GM18526 (cell line): ENCODE measurements at regions not wholly inside any gene's neighbourhood (a gene's known extent, or its start where the extent isn't known, plus 50 kb on each side); places are given as distances from the start of the nearest gene placed in this dataset.

Source experiments
- POLR2A ChIP-seq: IDR thresholded peaks from 3 replicates; pipeline ENCODE4 v1.6.1; 2011; ENCODE audit not compliant: insufficient read length; ENCODE audit errors: extremely low read depth

DNA sequence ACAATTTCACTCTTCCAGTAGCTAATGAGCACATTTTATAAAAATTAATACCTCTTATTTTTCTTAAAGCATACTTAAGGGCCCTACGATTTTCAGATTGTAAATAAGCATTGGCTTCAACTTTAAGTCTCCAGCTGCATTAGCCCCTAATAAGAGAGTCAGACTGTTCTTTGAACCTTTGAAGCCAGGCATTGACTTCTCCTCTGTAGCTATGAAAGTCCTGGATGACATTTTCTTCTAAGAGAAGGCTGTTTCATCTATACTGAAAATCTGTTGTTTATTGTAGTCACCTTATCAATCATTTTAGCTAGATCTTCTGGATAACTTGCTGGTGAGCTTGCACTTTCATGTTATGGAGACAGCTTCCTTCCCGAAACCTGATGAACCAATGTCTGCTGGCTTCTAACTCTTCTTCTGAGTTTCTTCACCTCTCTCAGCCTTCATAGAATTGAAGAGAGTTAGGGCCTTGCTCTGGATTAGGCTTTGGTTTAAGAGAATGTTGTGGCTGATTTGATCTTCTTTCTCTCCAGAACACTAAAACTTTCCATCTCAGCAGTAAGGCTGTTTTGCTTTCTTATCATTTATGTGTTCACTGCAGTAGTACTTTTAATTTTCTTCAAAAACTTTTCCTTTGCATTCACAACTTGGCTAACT lies 377.1 kb upstream of the RGS6 start:
- TF ChIP-seq POLR2A, result no peak

DNA sequence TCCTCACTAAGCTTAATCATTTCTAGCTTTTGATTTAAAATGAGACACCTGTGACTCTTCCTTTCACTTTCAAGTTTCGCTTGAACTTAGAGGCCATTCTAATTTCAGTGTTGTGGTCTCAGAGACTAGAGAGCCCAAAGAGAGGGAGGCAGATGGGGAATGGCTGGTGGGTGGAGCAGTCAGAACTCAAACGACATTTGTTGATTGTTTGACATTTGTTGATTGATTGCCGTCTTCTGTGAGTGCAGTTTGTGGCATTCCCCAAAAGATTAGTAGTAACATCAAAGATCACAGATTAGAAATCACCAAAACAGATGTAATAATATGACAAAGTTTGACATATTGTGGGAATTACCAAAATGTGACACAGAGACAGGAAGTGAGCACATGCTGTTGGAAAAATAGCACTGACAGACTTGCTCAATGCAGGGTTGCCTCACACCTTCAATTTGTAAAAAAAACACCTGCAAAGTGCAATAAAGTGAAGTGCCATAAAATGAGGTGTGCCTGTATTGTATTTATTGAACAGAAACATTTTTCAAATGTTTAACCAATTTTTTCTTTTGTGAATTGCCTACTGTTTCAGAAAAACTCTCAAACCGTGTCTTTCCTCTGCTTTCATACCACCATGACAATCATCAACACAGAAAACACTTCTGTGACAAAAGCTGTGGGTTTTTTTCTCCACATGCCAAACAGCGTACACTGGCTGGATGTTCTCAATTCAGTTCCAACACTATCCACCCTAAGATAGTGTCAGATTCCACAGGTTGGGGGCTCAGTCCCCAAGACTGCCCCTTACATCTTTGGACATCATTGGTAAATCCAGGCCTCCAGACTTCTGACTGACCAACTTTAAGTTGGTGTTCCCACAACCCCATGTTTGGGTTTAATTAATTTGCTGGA lies 376.3 kb upstream of the RGS6 start:
- TF ChIP-seq POLR2A, result no peak

DNA sequence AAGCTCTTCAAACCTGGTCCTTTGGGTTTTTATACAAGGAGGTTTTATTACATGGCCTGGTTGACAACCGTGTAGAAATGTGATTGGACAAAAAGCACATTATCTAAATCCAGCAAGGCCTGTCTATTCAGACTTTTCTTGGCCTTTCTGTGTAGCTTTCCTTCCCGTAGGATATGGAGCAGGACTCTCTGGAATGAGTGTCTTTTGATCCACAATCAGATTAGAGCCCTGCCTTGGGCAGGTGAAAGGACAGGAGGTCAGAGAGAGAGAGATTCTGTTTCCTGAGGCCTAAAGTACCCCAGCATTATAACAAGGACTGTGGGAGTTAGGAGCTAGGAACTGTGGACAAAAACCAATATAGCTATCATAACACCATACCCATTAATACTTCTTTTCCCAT lies 375.5 kb upstream of the RGS6 start:
- TF ChIP-seq POLR2A, result no peak

DNA sequence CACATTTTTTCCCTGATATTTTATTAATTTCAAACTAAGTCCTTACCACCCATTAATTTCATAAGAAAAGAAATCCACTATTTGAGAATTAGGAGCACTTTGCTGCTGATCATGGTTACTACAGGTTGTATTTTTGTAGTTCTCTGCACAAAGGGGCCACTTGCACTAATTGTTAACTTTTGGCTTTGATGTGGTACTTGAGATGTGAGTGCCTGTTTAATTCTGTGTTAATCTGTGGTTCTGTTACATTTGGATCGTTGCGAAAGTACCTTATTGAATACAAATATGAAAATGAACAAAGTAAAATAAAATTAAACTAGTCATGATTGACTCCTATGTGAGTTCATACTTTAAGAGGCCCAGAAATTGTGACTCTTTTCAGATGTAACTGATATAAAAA lies 374.9 kb upstream of the RGS6 start:
- TF ChIP-seq POLR2A, result no peak

DNA sequence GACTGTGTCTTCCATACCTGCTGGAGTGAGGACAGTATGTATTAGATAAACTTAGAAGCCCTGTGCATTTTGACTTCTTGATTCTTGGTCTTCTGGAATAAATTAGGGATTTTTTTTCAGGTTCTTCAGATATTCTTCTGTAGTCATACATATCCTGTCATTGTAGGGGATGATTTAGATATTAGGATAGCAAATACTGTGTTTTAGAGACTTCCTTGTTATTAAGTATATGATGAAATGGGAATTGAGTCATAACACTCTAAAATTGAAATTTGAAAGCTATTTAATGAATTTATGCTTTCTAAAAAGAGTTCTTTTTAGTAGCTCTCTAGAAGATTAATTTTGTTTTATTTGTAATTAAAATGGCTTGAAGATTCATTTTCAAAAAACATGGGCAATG lies 371.5 kb upstream of the RGS6 start:
- no peak for TF ChIP-seq POLR2A

DNA sequence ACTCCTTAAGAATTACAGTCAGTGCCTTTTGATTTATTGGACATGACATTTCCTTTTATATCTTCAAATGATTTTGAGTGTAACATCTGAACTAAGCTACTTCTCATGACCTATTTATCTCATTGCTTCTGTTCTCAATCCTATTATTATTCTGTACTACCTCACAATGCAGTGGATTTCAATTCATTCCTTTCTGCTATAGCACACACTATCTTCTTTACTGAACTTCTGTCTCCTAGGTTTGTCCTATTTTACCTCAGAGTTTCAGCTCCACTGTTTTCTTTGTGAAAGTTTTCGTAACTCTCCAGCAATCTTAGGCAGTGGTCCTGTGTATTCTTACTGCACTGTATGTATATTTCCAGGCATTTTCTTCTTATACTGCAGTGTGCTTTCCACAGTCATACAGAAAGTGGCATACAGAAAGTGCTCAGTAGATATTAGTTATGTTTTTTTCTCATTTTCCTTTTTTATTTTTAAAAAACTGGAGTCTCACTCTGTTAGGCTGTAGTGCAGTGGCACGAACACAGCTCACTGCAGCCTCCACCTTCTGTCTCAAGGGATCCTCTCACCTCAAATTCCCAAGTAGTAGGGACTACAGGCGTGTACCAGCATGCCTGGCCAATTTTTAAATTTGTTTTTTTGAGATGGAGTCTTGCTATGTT lies 368.6 kb upstream of the RGS6 start:
- TF ChIP-seq POLR2A, result no peak

- no peak for TF ChIP-seq POLR2A
Observed at GRCh38 chr14:71566276-71566675, 366.0 kb upstream of the RGS6 start.

GRCh38 chr14:71574976-71575375 lies 357.3 kb upstream of the RGS6 start:
- no peak for TF ChIP-seq POLR2A

DNA sequence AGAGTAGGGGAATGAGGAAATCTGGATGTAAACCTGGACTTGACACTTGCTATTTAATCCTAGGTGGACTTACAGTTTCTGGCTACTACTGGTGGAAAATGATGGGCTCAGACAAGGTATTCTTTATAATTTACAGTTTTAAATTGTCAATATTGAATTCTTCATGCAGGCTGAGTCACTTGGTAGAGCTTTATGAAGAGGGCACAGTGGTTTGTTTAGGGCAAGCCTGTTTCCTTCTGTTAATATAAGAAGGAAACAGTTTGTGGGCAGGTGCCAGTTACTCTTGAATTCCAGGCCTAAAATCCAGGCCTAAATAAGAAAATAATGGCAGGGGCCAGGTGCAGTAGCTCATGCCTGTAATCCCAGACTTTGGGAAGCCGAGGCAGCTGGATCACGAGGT lies 355.8 kb upstream of the RGS6 start:
- TF ChIP-seq POLR2A, result no peak

- no peak for TF ChIP-seq POLR2A
Observed at GRCh38 chr14:71579331-71579730, 352.9 kb upstream of the RGS6 start.

DNA sequence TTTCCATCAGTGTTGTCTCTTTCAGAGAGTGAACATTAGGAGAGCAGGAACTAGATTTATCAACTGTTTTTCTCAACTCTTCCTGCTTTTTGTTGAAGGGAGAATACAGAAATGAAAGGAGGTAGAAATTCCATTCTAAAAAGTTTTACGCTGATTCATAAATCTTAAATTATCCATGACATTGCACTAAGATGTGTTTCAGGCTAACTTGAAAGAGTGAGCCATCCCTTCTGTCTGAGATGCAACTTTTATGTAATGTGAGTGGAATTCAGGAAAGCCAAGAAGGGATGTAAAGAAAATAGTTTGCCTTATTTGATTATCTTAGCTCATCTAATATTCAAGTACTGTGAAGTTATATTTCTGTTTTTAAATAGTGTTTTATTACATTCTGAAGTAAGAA lies 349.5 kb upstream of the RGS6 start:
- TF ChIP-seq POLR2A, result no peak

DNA sequence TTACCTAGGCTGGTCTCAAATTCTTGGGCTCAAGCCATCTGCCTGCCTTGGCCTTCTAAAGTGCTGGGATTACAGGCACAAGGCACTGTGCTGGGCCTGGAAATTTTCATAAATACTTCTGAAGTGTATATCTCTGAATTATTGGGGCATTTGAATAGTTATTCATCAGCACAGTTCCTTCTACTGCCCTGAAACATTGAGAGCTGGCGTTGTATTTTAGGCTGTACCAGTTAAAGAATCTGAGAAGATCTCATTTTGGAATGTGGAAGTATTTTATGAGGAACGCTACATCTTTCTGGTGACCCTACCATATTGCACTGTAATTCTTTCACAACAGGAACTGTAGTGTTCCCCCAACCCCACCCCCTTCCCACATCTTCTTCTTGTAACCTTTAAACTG lies 349.0 kb upstream of the RGS6 start:
- no peak for TF ChIP-seq POLR2A

DNA sequence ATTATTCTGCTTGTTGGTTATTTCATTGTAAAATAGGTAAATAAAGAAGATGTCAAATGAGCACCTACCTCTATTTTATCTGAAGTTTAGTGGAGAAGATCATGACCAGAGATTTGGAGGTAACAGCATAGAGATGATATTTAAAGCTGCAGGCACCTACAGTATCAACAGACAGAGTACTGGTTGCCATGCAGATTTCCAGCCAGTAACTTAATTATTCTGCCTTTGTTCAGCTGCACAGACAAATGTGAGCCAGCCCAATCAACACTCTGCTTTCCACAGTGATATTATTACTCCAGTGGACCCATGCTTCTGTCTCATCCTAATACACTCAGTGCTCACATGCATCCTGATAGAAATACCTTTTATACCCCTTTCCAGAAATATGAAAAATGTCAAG lies 348.5 kb upstream of the RGS6 start:
- no peak for TF ChIP-seq POLR2A

GRCh38 chr14:71585361-71585760 lies 346.9 kb upstream of the RGS6 start:
- TF ChIP-seq POLR2A, result no peak

DNA sequence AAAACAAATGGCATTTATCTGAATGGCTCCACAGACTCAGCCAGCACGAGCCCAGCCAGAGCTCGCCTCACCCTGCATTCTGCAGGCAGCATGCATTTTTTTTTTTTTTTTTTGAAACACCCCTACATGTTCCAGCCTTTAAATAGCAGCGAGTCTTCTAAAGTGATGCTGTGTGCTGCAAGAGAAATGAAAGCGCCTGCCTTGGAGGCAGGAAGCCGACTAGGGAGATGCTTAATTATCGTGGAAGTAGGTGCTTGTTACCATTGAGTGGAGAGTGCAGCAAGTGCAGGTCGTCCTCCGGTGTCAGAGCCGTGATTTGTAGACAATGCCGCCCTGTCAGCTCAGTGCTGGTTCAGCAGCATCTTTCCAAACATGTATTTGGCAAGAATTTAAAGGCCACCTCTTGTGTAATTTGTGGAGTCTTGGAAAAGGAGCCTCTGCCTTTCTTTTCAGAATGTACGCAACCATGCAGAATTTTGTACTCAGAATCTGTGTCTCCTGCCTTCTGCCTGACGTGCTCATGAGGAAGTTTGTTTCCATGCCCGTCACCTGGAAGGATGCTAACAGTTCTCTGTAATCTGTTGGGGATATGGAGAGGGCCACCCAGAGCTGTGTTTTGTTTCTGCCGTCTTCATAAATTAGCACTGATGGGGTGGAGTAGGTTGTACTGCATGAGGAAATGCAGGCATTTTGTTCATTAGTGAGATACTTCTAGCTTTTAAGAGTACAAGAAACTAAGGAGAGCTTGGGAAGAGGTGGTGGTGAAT lies 345.9 kb upstream of the RGS6 start:
- no peak for TF ChIP-seq POLR2A
